HG02840 (cell line): ENCODE measurements at regions not wholly inside any gene's neighbourhood (a gene's known extent, or its start where the extent isn't known, plus 50 kb on each side); places are given as distances from the start of the nearest gene placed in this dataset.

Experiments
- ATAC-seq: cut with Tn5 transposase; IDR thresholded peaks from one replicate; pipeline ENCODE4 v1.9.1; 2021; ENCODE audit warnings: mild to moderate bottlenecking, moderate library complexity, moderate number of reproducible peaks; ENCODE audit not compliant: unreplicated experiment, low FRiP score

DNA sequence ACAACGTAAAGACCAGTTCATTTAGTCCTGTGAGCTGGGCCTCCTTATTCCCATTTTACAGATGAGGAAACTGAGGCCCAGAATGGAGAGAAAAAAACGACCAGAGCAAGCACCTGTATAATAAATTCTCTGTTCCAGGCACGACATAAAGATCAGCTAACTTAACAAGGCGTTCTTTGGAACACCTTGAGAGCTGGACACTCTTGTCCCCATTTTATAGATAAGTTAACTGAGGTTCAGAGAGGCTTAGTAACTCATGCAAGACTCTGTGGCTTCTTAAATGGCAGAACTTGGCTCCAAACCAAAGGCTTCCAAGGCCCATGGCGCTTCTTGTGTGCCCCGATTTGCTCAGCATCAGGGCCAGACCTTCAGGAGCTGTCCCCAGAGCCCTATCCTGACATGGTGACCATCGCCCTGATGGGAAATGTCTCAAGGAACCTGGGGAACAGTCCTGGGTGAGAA, 142.1 kb downstream of the VEGFA start:
- no peak for ATAC-seq

- no peak for ATAC-seq
Observed at GRCh38 chr6:43911354-43912115, 141.5 kb downstream of the VEGFA start.

DNA sequence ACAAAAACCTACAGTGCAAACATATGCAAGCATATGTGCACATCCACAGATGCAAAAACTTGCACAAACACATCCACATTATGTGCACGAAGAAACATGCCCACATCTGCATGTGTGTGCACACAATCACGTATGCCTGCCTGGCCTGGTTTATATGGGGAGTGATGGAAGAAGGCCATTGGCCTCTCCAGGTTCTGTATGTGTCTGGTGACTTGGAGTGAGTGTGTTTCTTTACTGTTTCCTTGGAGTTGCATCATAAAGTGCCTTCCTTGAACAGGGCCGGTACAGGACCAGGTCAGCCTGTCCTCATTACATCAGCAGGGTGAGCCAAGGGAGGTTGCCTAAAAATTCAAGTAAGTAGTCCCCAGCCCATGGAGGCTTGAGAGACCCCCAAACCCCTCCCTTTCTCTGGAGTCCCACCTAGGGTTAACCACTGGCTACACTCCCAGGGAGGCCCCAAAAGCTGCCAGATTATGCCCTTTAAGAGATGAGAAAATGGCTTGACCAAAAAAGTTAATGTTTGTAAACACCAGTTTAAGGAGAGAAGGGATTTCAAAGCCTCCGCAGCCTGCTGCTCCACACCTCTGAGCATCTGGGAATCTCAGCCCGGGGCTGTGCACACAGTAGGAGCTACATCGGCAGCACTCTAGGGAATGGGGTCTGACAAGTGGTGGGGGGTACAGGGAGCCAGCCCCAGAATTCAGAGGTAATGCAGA, 140.8 kb downstream of the VEGFA start:
- ATAC-seq, result no peak

GRCh38 chr6:43910149-43910637, 140.2 kb downstream of the VEGFA start:
- ATAC-seq, result no peak

GRCh38 chr6:43909474-43910148, 139.6 kb downstream of the VEGFA start:
- ATAC-seq, result no peak

GRCh38 chr6:43907789-43908472, 137.9 kb downstream of the VEGFA start:
- no peak for ATAC-seq

GRCh38 chr6:43907312-43907711, 137.3 kb downstream of the VEGFA start:
- no peak for ATAC-seq

GRCh38 chr6:43904311-43905123, 134.5 kb downstream of the VEGFA start:
- no peak for ATAC-seq

DNA sequence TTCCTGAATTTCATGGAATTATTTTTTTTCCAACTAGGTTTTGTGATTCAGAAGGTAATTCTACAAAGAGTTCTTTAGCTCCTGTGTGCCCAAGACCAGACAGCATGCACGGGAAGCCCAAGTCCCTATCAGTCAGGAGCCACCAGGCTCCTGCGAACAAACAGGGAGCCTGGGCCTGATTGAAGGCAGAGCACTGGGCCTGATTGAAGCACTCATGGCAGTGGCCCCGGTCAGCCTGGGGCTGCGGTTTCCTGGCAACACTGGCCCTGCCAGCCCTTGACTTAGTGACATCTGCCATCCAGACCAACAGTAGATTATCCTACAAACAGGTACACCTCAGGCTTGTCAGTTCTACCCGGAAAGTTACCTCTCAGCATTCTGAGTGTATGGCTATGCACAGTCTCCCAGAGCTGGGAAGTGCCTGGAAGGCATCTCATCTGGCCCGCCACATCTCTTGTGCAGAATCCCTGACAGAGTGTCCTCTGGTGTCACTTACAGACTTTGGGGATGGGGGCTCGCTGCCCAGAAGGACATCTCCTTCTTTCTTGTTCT, 133.8 kb downstream of the VEGFA start:
- ATAC-seq, result no peak

DNA sequence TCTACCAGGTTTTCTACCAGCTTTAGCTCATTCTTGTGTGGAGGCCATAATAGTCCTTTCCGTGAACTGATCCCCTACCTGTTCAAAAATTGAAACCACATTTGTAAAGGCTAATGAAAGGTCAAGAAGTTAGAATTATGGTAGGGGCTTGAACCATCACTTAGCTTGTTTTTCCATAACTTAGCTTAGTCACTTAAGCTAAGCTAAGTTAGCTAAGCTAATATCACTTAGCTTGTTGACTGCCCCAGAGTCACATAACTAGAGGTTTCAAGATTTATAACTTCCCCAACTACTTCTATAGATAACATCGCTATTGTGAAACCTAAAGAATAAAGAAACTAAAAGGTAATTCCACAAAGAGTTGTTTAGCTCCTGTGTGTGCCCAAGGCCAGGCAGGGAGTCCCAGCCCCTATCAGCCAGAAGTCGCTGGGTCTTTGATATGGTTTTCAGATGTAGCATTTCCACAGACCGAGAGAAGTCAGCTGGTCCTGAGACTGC, 131.8 kb downstream of the VEGFA start:
- no peak for ATAC-seq

DNA sequence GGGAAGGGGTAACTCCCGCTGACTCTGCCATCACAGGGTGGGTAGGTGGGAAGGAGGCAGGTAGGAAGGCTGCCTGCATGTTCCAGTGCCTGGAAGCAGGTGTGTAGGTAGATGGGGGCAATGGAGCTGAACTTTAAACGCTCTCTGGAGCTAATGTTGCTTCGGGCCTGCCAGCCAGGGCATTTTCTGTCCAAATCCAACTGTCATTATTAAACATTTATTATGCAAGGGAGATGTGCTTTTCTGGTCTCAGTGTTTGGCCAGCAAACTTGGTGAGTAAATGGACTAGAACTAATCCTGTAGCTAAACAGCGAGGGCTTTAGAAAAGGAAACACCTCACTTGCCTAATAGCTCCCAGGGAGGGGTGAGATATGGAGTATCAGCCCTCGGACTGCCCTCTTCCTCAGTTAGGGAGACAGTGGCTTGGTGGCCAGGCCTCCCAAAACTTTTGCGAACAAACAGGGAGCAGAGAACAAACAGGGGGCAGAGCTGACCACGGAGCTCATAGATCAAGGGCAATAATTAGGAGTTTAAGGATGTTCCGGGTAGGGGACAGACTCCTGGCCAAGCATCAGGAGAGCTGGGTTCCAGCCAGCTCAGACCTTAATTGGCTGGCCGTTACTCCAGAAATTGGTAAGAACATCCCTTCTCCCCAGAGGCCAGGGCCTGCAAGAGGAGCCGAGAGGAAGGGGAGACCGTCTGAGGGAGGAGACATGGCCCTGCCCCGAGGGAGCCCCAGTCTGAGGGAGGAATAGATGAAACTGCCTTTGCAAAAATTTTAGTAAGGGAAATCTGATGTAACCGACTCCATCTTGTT, 131.1 kb downstream of the VEGFA start:
- no peak for ATAC-seq

- ATAC-seq, result no peak
Observed at GRCh38 chr6:43900560-43900915, 130.5 kb downstream of the VEGFA start.

DNA sequence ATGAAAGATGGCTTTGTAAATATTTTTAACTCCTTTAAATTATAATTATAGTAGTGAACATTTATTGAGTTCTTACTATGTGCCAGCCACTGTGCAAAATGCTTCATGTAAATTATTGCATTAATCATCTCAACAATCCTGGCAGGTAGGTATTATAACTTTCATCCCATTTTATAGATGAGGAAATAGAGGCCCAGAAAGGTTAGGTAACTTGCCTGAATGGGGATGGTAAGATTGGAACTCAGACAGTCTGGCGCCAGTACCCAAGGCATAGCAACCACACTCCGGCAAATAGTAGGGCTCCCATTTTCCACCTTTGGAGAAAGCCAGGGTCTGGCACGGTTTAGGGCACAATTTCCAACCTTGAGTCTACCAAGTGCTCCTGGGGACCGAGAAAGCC, 129.8 kb downstream of the VEGFA start:
- ATAC-seq, result no peak

- no peak for ATAC-seq
Observed at GRCh38 chr6:43898358-43899131, 128.5 kb downstream of the VEGFA start.

GRCh38 chr6:43897571-43898302, 127.7 kb downstream of the VEGFA start:
- ATAC-seq, result no peak

DNA sequence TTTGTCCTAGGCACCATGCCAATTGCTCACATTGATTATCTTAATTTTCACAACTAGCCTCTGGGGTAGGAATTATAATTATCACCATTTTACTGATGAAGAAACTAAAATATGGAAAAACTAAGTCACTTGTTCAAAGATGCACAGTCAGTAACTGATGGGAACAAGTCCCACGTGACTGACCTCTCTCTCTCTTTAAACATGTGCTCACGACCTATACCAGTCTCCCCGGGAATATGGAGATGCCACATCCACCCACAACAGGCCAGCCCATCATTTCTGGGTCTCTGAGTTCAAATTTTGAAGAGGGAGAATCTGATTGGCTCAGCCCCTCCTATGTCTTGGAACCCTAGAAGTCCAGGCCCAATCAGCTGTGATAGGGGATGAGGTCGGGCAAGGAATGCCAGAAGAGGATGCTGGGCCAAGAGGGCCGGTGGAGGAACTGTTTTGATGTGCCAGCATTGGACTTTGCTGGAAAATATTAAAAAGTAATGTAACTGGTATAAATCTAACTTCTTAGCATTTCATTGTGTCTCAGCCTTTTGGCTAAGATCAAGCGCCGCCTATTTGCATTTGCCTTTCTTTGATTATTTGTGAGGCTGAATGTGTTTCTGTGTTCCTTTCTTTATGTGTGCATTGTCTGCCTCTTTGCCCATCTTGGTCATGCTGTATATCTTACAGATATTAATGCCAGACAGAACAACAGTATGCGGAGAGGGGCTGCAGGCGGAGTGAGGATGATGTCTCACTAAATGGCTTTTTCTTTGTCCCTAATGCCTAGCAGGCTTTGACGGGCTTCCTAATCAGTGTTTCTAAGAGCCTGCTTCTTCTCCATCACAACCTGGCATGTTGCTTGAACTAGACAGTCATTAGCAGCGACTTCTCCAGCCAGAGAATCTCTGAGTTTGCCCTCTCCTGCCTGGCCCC, 126.6 kb downstream of the VEGFA start:
- ATAC-seq, result no peak
